ENCODE measurements at regions not wholly inside any gene's neighbourhood (a gene's known extent, or its start where the extent isn't known, plus 50 kb on each side); places are given as distances from the start of the nearest gene placed in this dataset.

DNA sequence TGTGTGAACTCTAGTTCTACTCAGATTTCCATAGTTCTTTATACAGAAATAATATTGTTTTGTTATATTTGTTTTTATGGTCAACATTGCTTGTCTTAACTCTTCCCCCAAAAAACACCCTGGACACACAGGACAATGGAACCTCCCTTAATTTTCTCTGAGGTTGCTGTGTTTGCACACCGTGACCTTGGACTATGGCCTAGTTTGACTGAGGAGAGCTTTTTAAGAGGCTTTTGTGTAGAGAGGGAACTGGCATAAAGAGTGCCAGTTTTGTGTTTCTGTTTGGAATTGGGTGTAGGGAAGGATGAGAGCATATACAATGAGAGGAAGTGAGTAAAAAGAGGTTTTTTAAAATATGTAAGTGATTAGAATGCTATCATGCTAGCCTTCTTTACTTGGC, 101.1 kb upstream of the MEF2C start:
- no peak for DNase-seq

GRCh38 chr5:88979726-88980125, 96.7 kb upstream of the MEF2C start:
- no peak for DNase-seq

GRCh38 chr5:88979244-88979643, 96.3 kb upstream of the MEF2C start:
- DNase-seq = no peak

DNA sequence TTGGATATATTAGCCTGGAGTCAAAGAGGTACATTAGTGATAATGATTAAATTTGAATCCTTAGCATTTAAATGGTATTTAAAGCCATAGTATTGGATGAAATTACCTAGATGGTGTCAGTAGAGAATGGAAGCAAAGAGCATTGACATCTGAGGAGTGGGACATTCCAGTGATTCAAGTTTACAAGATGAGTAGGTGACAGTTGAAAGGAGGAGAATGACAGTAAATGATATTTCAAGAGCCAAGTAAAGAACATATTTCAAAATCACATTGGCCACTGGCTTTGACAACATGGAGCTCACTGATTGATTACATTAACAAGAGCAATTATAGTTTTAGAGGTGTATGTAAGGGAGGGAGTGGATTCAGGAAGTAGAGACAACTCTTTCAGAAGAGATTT, 93.9 kb upstream of the MEF2C start:
- no peak for DNase-seq

DNA sequence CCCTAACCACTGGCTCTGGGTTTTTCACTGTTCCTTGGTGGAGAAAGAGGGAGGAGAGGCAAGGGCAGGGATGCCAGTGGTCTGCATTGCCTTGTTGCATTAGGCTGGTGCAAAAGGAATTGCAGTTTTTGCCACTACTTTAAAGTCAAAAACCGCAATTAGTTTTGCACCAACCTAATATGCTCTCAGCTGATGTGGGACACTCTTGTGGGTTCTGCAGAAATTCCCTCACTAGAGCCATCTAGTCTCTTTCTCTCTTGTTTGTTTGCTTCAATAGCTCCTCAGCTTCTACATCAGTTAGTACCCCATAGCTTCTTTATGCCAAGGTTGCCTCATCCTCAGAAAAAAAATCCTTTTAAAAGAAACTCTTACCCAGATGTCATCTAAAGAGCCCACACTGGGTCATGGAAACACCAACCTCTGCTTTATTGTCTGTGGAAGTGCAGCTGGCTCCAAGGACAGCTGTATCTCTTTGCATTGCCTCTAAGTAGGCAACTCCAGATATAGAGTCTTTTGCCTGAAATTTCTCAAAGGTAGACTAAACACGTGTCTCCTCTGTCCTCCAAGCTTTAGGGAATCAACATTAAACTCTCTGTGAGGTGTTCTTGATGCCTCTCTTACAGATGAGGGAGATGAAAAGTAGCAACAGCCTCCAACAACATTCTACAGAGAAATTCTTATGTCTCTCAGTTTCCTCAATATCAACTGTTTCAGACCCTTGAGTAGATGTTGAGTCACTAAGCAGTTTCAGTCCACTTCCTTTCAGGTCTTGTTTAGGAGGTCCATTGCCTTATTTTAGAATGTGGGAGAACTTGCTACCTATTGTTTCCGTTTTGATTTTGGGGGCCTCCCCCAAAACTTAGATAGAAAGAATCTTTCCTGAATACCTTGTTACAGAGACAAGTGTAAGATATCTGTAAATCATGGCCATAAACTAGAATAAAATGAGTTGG, 84.9 kb upstream of the MEF2C start:
- no peak for DNase-seq

DNA sequence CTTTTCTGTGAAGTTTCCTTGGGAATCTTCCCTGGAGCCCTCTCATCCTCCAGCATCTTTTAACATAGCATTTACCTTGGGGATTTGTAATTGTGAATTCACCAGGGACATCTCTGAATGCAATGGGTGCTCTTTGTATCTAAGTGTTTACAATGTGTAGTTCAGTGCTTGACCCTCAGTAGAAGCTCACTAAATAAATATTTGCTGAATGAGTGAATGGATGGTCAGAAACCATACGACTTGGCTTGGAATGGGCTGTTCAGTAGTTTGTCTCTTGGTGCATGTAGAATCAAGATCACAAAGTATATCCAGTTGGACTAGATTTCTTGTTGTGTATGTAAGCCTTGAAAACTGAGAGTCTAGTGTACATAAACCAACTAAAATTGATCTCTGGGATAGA, 81.8 kb upstream of the MEF2C start:
- no peak for DNase-seq

DNA sequence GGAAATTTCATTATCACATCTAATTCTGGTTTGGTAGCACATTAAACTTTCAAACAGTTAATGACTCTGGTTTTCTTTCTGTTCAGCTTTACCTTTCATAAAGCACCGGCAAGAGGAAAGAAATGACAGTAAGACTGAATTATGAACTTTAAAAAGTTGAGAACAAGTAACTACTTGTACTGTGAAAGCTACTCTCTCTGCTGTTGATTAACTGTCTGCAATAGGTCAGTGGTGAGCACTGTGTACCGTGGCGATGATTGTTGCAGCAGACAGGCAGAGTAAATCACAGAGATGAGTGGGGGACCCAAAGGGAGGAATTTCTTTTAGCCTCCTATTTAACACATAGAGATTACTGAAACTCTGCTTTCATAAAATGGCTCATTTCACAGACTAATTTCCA, 74.0 kb upstream of the MEF2C start:
- no peak for DNase-seq

- no peak for DNase-seq
Observed at GRCh38 chr5:88956416-88956815, 73.4 kb upstream of the MEF2C start.

- DNase-seq = no peak
Observed at GRCh38 chr5:88955403-88955802, 72.4 kb upstream of the MEF2C start.

DNA sequence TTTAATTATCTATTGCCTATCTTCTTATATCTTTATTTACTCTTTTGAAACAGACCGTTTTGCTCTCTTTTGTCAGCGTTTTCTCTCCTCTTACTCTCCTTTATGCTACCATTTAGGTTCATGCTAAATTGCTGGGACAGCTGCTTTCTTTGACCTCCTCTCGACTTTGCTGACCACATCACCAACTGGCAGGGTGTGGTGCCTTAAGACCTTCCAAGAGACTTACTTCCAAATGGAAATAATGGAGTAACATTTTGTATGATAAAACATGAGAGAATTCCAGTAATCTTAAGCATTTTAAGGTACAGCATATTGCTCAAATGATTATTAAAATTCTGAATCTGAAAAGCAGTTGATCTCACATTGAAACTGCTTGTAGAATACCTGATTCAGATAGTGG, 71.5 kb upstream of the MEF2C start:
- DNase-seq = no peak

- DNase-seq = no peak
Observed at GRCh38 chr5:88952996-88953643, 70.1 kb upstream of the MEF2C start.

GRCh38 chr5:88952344-88952743, 69.4 kb upstream of the MEF2C start:
- peak; percentile 68 for DNase-seq

DNA sequence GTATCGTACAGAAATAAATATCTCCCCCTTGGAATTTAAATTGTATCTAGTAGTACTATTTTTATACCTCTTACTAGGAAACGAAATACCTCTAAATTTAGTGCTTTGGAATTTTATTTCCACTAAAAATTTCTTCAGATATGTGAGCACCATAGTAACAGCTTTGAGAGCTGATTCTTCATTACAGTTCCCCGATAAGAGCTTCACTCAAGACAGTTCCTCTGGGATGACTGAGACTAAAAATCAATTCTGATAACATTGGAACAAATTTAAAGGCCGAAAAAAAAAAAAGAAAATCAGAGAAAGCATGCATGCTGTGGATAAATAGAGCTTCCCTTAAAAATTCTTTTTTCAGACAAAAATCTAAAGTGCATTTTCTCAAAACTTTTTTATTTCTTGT, 68.5 kb upstream of the MEF2C start:
- DNase-seq = no peak

GRCh38 chr5:88948746-88949600, 66.0 kb upstream of the MEF2C start:
- DNase-seq = no peak

DNA sequence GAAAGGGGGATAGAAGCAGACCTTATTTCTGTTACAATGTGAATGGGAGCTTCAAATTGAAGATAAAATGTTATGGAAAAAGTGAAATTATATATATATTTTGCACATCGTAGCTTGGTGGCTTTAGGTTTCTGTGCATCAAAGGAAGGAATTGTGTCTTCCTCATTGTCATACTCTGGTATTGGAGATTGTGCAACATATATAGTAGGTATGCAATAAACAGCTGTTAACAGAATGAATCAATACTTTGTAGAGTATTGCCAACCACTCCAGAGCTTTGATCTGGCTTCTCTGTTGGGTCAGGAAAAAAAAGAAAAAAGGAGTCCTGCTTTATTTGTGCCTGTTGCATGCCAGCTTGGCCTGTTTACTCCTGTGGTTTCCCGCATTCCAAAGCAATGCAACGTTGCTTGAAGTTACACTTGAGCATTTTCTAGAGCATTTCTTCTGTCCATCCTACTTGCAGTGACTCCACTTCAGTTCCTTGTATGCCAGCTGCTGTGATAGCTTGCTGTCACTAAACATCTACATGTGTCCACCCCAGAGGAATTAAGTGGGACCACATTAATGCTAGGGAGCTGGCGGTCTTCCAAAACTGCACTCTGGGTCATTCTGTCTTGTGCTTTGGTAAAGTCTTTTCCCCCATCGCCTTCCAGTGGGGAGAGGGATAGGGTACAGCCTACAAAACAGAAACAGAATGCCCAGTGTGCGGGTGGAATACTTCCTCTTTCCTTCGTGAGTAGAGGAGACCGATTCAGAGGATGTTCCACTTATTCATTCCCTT, 62.0 kb upstream of the MEF2C start:
- no peak for DNase-seq

DNA sequence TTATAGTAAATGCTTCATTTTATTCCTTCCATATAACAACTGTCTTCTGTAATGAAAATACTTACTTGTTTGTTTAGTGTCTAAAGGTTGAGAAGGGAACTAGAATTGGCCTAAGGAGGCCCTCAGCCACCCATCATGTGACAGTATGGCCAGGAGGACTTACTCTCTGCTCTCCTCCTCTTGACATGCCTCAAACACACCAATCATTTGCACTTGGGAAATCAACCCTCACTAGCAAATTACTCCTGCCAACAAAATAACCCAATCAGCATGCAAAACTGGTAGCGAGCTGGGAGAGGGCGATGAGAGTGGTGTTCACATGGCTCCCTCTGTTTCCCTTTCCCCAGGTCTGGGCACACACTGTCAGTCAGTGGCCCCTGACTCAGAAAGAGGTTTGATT, 58.6 kb upstream of the MEF2C start:
- DNase-seq = no peak

DNA sequence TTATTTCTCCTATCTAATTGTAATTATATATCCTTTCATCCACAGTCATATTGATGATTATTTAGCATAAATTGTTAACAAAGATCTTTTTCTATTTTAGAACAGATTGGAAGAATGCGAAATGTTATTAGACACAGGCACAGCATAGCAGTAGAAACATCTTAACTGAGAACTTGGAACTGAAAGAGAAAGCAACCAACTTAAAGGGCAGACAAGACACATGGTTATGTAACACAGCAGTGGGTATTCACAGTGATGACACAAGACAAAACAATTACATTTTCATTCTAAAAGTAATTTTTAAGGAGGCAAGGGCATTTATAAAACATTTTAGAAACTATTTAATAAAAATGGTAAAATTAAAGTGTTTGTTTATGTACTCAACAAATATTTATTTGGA, 57.7 kb upstream of the MEF2C start:
- DNase-seq = no peak

DNA sequence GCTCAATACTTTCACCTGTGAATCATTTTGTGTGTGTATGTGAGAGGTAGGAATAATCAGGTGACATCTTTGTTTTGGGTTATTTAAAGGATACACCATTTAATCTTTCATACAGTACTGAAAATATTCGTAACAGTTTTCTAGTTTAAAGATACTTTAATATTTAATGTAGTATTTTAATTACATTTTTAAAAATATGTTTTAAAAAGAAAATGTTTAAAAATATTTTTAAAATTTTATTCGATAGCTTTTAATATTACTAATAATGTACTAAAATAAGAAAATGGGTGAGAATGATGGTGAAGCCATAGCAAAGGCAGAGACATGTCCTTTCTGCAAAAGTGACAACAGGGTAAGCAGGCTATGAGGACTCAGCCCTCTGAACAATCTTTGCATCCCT, 56.3 kb upstream of the MEF2C start:
- DNase-seq = no peak

GRCh38 chr5:88938488-88938887, 55.5 kb upstream of the MEF2C start:
- DNase-seq = no peak

GRCh38 chr5:88937406-88937805, 54.4 kb upstream of the MEF2C start:
- DNase-seq = no peak

- no peak for DNase-seq
Observed at GRCh38 chr5:88934439-88934838, 51.5 kb upstream of the MEF2C start.
